Transverse colon (tissue), 4 donors: ENCODE measurements at regions not wholly inside any gene's neighbourhood (a gene's known extent, or its start where the extent isn't known, plus 50 kb on each side); places are given as distances from the start of the nearest gene placed in this dataset.

Experiments used
- DNase-seq: peaks from one replicate; pipeline ENCODE4 v3.0.0-alpha.2; 2019
- H3K27ac ChIP-seq, 4 donors: fragments of 200-600 bp; sonication (generic); 2 replicates each; pipeline ENCODE4 v1.5.1; 2016 to 2018; ENCODE audit warnings: inconsistent platforms in 4 of 4
- H3K27me3 ChIP-seq: fragments of 200-600 bp; sonication (generic); 2 replicates; pipeline ENCODE4 v1.5.1; 2017; ENCODE audit warnings: inconsistent platforms
- H3K36me3 ChIP-seq, 4 donors: fragments of 200-600 bp; sonication (generic); 2 replicates each; pipeline ENCODE4 v1.5.1; 2017 to 2019; ENCODE audit warnings: inconsistent platforms in 4 of 4
- H3K4me1 ChIP-seq, 4 donors: fragments of 200-600 bp; sonication (generic); 2 replicates each; pipeline ENCODE4 v1.5.1; 2017 to 2020; ENCODE audit warnings: inconsistent platforms in 4 of 4
- H3K4me3 ChIP-seq, 4 donors: fragments of 200-600 bp; sonication (generic); 1 replicate in 1 of 4; 2 replicates in 3 of 4; pipeline versions ENCODE4 v1.5.1 to v1.6.1; 2017 to 2019; ENCODE audit warnings: inconsistent platforms in 4 of 4
- H3K9me3 ChIP-seq, 2 donors: fragments of 200-600 bp; sonication (generic); 2 replicates each; pipeline ENCODE4 v1.5.1; 2017 to 2019; ENCODE audit warnings: inconsistent platforms in 2 of 2
- EP300 ChIP-seq: sonication (generic); formaldehyde crosslinking; IDR thresholded peaks from one replicate; pipeline ENCODE4 v1.6.1; 2017; ENCODE audit warnings: antibody characterized with exemption, low read depth
- POLR2A ChIP-seq: fragments of 450-650 bp; IDR thresholded peaks from one replicate; pipeline ENCODE4 v1.6.1; 2016; ENCODE audit warnings: antibody characterized with exemption, mild to moderate bottlenecking, moderate library complexity
- POLR2AphosphoS5 ChIP-seq, 3 donors: sonication (generic); formaldehyde crosslinking; IDR thresholded peaks; one replicate each; pipeline ENCODE4 v1.6.1; 2016; ENCODE audit warnings: antibody characterized with exemption in 3 of 3
- WGBS, 2 donors: methylation state at CpG; one replicate each; pipeline ENCODE4 v1.1.5; 2018; ENCODE audit warnings: low coverage in 1 of 2; 5-methylcytosine and 5-hydroxymethylcytosine counted together
- in situ Hi-C, 4 donors: fragments of 200-750 bp; cut with MboI; loops; one replicate each; pipeline versions ENCODE4 v1.15.0 to v1.15.1; 2017; ENCODE audit warnings: low sequenced_read_pairs in 3 of 4, low pct_ligation_motif_present in 1 of 4, low pct_unique_long_range_greater_than_20kb in 1 of 4
- intact Hi-C: fragments of 100-400 bp; cut with DNase I; formaldehyde crosslinking; loops from one replicate; pipeline ENCODE4 v1.15.1; 2023; ENCODE audit warnings: low total_unique reads
- TF ChIP-seq, protein P1 (sequence below), 5 experiments: fragments of 200-600 bp in 3 of 5; fragments of 450-650 bp in 2 of 5; sonication (generic) in 3 of 5; IDR thresholded peaks; 1 replicate in 2 of 5; 2 replicates in 3 of 5; pipeline ENCODE4 v1.5.1; 2016 to 2017; ENCODE audit warnings: antibody characterized with exemption in 5 of 5, inconsistent platforms in 3 of 5, mild to moderate bottlenecking in 2 of 5, moderate library complexity in 1 of 5

DNA sequence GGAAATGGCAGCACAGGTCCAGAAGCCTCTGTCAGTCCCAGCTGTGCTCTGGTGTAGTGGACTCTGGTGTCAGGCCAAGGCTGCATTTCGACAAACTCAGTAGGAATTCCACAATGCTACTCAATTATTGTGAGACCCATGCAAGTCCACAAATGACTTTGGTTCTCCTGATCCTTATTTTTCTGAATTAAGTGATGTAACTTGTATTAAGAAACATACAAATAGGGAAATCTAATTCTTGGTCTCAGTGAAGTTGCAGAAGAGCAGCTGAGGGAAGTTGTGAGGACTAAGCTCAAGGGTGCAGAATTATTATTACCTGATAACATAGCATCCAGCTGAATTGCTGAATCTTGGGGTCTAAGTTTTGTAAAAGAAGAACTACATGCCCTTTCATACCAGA is 116.8 kb downstream of the MAFB start:
- H3K36me3 ChIP-seq, result no peaks in the 10 kb centered on the region
- TF ChIP-seq POLR2AphosphoS5 (IDR thresholded peaks at IDR 0.05) (no peak), POLR2A (no peak)
- TF ChIP-seq, protein P1, sequence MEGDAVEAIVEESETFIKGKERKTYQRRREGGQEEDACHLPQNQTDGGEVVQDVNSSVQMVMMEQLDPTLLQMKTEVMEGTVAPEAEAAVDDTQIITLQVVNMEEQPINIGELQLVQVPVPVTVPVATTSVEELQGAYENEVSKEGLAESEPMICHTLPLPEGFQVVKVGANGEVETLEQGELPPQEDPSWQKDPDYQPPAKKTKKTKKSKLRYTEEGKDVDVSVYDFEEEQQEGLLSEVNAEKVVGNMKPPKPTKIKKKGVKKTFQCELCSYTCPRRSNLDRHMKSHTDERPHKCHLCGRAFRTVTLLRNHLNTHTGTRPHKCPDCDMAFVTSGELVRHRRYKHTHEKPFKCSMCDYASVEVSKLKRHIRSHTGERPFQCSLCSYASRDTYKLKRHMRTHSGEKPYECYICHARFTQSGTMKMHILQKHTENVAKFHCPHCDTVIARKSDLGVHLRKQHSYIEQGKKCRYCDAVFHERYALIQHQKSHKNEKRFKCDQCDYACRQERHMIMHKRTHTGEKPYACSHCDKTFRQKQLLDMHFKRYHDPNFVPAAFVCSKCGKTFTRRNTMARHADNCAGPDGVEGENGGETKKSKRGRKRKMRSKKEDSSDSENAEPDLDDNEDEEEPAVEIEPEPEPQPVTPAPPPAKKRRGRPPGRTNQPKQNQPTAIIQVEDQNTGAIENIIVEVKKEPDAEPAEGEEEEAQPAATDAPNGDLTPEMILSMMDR (IDR thresholded peaks at IDR 0.05), result no peak

GRCh38 chr20:40571639-40572038 is 117.4 kb downstream of the MAFB start:
- Histone ChIP-seq H3K27ac (peak overlapping the region in 2 of 4 donors; percentile 25 to 29), H3K27me3 (no peaks in the 10 kb centered on the region), H3K4me1 (no peaks in the 10 kb centered on the region), H3K9me3 (no peaks in the 10 kb centered on the region), H3K36me3 (no peaks in the 10 kb centered on the region), H3K4me3 (no peak overlapping the region)
- intact Hi-C loops (loop anchor here (10.0 kb wide), 1 partner anchor 57 kb away; no protein-coding TSS in a partner anchor), in situ Hi-C loops (no loop called here)
- TF ChIP-seq POLR2A (no peak), POLR2AphosphoS5 (IDR thresholded peaks at IDR 0.05) (no peak), EP300 (no peak)
- TF ChIP-seq, protein P1 (IDR thresholded peaks at IDR 0.05), result no peak
- DNase-seq, result no peak
- 71% methylated on average over 1 of the region's 1 CpG; no CpG with 5 or more reads in 1 of the 2 donors for WGBS, 2 donors

More for the DNA sequence above, 116.8 kb downstream of the MAFB start:
- in situ Hi-C loops (no loop called here), intact Hi-C loops (loop anchor here (10.0 kb wide), 1 partner anchor 57 kb away; no protein-coding TSS in a partner anchor)
- H3K4me1 ChIP-seq, result no peaks in the 10 kb centered on the region
- no peaks in the 10 kb centered on the region for H3K27me3 ChIP-seq
- no peak overlapping the region for H3K4me3 ChIP-seq
- DNase-seq, result no peak
- H3K27ac ChIP-seq, result peak overlapping the region in 2 of 4 donors; percentile 25 to 29
- no peaks in the 10 kb centered on the region for H3K9me3 ChIP-seq
- 68 to 70% methylated on average over 1 of the region's 1 CpG for WGBS, 2 donors

- no peaks in the 10 kb centered on the region for H3K36me3 ChIP-seq
- in situ Hi-C loops, result no loop called here
- H3K4me3 ChIP-seq, result no peak overlapping the region
- H3K4me1 ChIP-seq, result peaks cover 0 to 20% (median 9%) of the 10 kb centered on the region in 4 donors
- no peak for DNase-seq
- intact Hi-C loops, result no loop called here
- 78% methylated on average over 3 of the region's 3 CpGs; no CpG with 5 or more reads in 1 of the 2 donors for WGBS, 2 donors
- no peak overlapping the region for H3K27ac ChIP-seq
- no peaks in the 10 kb centered on the region for H3K9me3 ChIP-seq
- H3K27me3 ChIP-seq, result no peaks in the 10 kb centered on the region
- TF ChIP-seq POLR2A (no peak), EP300 (no peak), POLR2AphosphoS5 (IDR thresholded peaks at IDR 0.05) (no peak)
- TF ChIP-seq, protein P1 (IDR thresholded peaks at IDR 0.05), result no peak
These were observed 120.8 kb downstream of the MAFB start for GRCh38 chr20:40568200-40568599.

DNA sequence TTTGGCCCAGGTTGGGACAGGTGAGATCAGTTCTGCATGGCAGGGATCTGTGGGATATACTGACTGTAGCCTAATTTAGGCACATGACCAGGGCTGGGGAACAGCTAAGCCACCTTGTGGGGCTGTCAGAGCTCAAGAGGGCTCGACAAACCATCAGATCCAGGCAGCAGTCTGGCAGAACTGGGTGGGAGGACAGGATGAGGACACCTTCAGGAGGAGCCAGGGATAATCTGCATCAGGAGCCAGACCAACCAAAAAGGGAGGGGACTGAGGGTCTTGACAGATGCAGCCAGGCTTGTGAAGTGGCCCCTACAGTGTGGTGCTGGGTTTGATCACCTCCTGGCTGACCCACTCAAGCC is 123.4 kb downstream of the MAFB start:
- no peak overlapping the region for H3K27ac ChIP-seq
- peaks cover 4 to 34% (median 16%) of the 10 kb centered on the region in 4 donors for H3K4me1 ChIP-seq
- no peaks in the 10 kb centered on the region for H3K9me3 ChIP-seq
- H3K36me3 ChIP-seq, result no peaks in the 10 kb centered on the region
- no peak overlapping the region for H3K4me3 ChIP-seq
- no peaks in the 10 kb centered on the region for H3K27me3 ChIP-seq
- in situ Hi-C loops, result no loop called here
- TF ChIP-seq, protein P1 (IDR thresholded peaks at IDR 0.05), result no peak
- TF ChIP-seq POLR2AphosphoS5 (IDR thresholded peaks at IDR 0.05) (no peak), EP300 (no peak), POLR2A (no peak)
- intact Hi-C loops, result no loop called here
- DNase-seq, result no peak
- WGBS, 2 donors, result 93% methylated on average over 1 of the region's 1 CpG; no CpG with 5 or more reads in 1 of the 2 donors
